Suprapubic skin (tissue), 4 donors: ENCODE measurements at regions not wholly inside any gene's neighbourhood (a gene's known extent, or its start where the extent isn't known, plus 50 kb on each side); places are given as distances from the start of the nearest gene placed in this dataset.
A peak's percentile ranks its signal among the peaks of the same experiment; 100 is the strongest.

Source experiments
- DNase-seq, 2 donors: peaks; one replicate each; pipeline ENCODE4 v3.0.0-alpha.2; 2019; ENCODE audit warnings: low spot score in 2 of 2
- H3K27ac ChIP-seq: fragments of 200-600 bp; sonication (generic); one replicate; pipeline ENCODE4 v1.5.1; 2019
- H3K27me3 ChIP-seq: fragments of 200-600 bp; sonication (generic); one replicate; pipeline ENCODE4 v1.5.1; 2019
- H3K36me3 ChIP-seq: fragments of 200-600 bp; sonication (generic); one replicate; pipeline ENCODE4 v1.5.1; 2019
- H3K4me1 ChIP-seq: fragments of 200-600 bp; sonication (generic); one replicate; pipeline ENCODE4 v1.5.1; 2019
- H3K4me3 ChIP-seq: fragments of 200-600 bp; sonication (generic); one replicate; pipeline ENCODE4 v1.5.1; 2019; ENCODE audit warnings: mild to moderate bottlenecking
- H3K9me3 ChIP-seq: fragments of 200-600 bp; sonication (generic); one replicate; pipeline ENCODE4 v1.5.1; 2019
- EP300 ChIP-seq: sonication (generic); formaldehyde crosslinking; IDR thresholded peaks from one replicate; pipeline ENCODE4 v1.6.1; 2017; ENCODE audit warnings: antibody characterized with exemption
- POLR2A ChIP-seq, 2 donors: fragments of 450-650 bp; IDR thresholded peaks; one replicate each; pipeline ENCODE4 v1.6.1; 2017; ENCODE audit warnings: antibody characterized with exemption in 2 of 2, mild to moderate bottlenecking in 2 of 2, moderate library complexity in 2 of 2
- POLR2AphosphoS5 ChIP-seq, 3 donors: sonication (generic); formaldehyde crosslinking; IDR thresholded peaks; one replicate each; pipeline ENCODE4 v1.6.1; 2017; ENCODE audit warnings: antibody characterized with exemption in 3 of 3
- WGBS: methylation state at CpG from one replicate; pipeline ENCODE4 v1.1.5; 2018; 5-methylcytosine and 5-hydroxymethylcytosine counted together
- TF ChIP-seq, protein P1 (sequence below), 2 donors: fragments of 200-600 bp in 1 of 2; fragments of 450-650 bp in 1 of 2; sonication (generic) in 1 of 2; IDR thresholded peaks; one replicate each; pipeline ENCODE4 v1.5.1; 2016 to 2019; ENCODE audit warnings: antibody characterized with exemption in 2 of 2, mild to moderate bottlenecking in 1 of 2, moderate library complexity in 1 of 2

DNA sequence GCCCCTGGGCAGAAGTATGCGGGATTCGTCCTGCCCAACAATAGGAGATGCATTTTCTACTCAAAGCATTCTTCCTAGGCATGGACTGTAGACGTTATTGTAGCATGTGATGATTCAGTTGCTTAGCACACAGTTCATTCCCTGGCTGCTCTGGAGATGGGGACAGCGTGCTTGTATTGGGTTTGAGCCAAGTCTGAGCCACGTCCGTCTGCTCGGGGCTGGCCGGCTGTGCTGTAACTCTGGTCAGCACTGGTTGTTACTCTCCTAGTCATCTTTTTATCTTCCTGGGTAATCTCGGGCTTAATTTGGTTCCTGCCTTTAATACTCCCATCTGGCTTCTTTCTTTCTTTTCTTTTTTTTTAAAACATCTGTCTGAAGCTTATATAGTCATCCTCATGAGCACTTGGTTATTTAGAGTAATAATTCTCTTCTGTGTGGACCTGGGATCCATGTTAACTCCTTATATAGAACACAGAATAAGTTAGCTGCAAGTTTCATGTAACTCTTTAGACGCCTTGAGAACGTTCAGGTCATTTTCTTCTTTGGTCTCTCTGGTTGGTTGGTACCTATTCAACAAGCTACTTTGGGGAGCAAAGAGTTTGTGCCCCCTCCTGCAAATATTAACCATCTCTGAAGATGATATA, 118.8 kb upstream of the RPS23 start:
- Histone ChIP-seq H3K9me3 (no peaks in the 10 kb centered on the region), H3K4me1 (no peaks in the 10 kb centered on the region), H3K36me3 (no peaks in the 10 kb centered on the region), H3K27me3 (no peaks in the 10 kb centered on the region), H3K4me3 (no peak overlapping the region), H3K27ac (no peak overlapping the region)
- TF ChIP-seq, protein P1, sequence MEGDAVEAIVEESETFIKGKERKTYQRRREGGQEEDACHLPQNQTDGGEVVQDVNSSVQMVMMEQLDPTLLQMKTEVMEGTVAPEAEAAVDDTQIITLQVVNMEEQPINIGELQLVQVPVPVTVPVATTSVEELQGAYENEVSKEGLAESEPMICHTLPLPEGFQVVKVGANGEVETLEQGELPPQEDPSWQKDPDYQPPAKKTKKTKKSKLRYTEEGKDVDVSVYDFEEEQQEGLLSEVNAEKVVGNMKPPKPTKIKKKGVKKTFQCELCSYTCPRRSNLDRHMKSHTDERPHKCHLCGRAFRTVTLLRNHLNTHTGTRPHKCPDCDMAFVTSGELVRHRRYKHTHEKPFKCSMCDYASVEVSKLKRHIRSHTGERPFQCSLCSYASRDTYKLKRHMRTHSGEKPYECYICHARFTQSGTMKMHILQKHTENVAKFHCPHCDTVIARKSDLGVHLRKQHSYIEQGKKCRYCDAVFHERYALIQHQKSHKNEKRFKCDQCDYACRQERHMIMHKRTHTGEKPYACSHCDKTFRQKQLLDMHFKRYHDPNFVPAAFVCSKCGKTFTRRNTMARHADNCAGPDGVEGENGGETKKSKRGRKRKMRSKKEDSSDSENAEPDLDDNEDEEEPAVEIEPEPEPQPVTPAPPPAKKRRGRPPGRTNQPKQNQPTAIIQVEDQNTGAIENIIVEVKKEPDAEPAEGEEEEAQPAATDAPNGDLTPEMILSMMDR (IDR thresholded peaks at IDR 0.05), result no peak
- peak in 1 of 3 donors; percentile 9 for TF ChIP-seq POLR2AphosphoS5 (IDR thresholded peaks at IDR 0.05)
- TF ChIP-seq POLR2A (IDR thresholded peaks at IDR 0.05), result no peak
- WGBS, result 22% methylated on average over 11 of the region's 11 CpGs
- DNase-seq, result peak in 1 of 2 donors; percentile 84

DNA sequence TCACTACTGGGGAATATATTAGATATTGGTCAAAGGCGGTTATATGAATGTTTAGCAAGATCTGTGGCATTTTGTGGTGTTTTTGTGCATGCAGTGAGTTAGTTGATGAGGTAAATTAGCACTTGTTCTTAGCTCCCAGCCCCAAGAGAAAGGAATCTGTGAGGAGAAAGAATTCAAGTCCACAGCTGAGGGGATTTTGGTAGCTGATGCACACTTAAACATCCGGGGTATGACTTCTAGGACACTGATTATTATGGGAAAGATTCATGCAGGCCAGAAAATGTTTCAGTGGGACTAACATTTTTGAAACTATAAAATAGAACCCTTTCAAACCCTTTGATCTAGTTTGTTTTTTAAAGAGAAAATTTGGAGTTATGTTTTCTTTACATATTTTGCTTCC, 118.2 kb upstream of the RPS23 start:
- 70% methylated on average over 2 of the region's 2 CpGs for WGBS

DNA sequence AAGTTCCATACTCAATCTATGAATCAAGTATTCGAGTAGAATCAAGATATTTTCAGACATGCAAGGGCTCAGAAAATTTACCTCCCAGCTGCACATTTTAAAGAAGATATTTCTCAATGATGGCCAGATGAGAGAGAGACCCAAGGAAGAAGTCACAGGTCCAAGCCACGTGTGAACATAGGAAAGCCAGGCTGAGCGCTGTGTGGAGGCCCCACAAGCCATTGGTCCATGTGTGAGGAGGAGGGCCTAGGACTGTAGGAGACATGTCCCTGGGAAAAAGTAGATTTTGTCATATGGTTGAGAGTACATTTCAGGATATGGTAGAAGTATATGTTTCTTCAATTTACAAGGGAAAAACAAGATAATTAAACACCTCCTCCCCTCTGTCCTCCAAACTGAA, 115.8 kb upstream of the RPS23 start:
- DNase-seq, result no peak
- no peak overlapping the region for H3K4me3 ChIP-seq
- TF ChIP-seq, protein P1 (IDR thresholded peaks at IDR 0.05), result no peak
- H3K9me3 ChIP-seq, result no peaks in the 10 kb centered on the region
- WGBS, result 86% methylated on average over 3 of the region's 3 CpGs
- no peaks in the 10 kb centered on the region for H3K27me3 ChIP-seq
- no peak overlapping the region for H3K27ac ChIP-seq
- peaks cover 3% of the 10 kb centered on the region for H3K4me1 ChIP-seq
- no peaks in the 10 kb centered on the region for H3K36me3 ChIP-seq

More for the DNA sequence above, 118.2 kb upstream of the RPS23 start:
- Histone ChIP-seq H3K27me3 (no peaks in the 10 kb centered on the region), H3K4me1 (no peaks in the 10 kb centered on the region), H3K36me3 (no peaks in the 10 kb centered on the region), H3K9me3 (no peaks in the 10 kb centered on the region), H3K27ac (no peak overlapping the region), H3K4me3 (no peak overlapping the region)
- no peak for TF ChIP-seq POLR2AphosphoS5 (IDR thresholded peaks at IDR 0.05)
- no peak for TF ChIP-seq EP300
- no peak for TF ChIP-seq POLR2A (IDR thresholded peaks at IDR 0.05)
- TF ChIP-seq, protein P1 (IDR thresholded peaks at IDR 0.05), result no peak
- no peak for DNase-seq

DNA sequence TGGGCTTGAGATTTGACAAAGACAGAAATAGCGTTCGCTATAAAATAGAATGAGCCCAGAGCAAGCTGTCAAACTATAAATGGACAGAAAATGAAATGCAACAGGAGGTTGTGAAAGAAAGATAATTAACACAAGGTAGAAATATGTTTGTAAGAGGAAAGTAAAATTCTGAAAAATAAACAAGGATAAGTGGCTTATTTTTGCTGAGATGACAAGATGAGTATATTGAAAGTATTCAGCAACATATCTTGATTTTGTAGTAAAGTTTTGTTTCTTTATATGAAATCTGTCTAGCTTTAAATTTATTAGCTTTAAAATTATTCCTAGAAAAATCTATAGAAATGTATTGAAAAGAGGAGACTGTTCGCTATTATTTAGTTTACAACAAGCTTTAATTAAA, 111.9 kb upstream of the RPS23 start:
- H3K4me3 ChIP-seq, result no peak overlapping the region
- H3K27ac ChIP-seq, result no peak overlapping the region
- TF ChIP-seq, protein P1 (IDR thresholded peaks at IDR 0.05), result no peak
- TF ChIP-seq POLR2AphosphoS5 (IDR thresholded peaks at IDR 0.05), result no peak
- TF ChIP-seq EP300, result no peak
- TF ChIP-seq POLR2A (IDR thresholded peaks at IDR 0.05), result no peak
- no peaks in the 10 kb centered on the region for H3K9me3 ChIP-seq
- DNase-seq, result no peak
- no peaks in the 10 kb centered on the region for H3K36me3 ChIP-seq
- 92% methylated on average over 3 of the region's 3 CpGs for WGBS
- peaks cover 3% of the 10 kb centered on the region for H3K4me1 ChIP-seq
- H3K27me3 ChIP-seq, result no peaks in the 10 kb centered on the region

DNA sequence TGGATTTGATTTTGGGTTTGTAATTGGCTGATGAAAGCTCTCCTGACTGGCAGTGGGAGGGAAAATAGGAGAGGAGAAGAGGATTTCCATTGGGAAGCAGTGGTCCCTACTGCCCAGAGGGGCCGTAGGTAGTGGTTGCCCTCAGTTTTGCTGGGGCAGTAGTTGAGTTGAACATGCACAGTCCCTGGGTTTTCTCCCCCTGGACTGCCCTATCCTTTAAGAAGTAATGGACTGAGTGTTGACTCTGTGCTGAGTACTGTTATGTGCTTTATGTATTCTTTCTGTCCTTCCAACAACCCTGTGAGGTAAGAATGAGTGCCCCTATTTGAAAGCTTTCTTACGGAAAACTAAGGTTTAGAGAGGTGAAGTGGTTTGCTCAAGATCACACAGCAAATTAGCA, 111.2 kb upstream of the RPS23 start:
- H3K27me3 ChIP-seq, result no peaks in the 10 kb centered on the region
- DNase-seq, result no peak
- WGBS, result 89% methylated on average over 2 of the region's 2 CpGs
- no peak overlapping the region for H3K4me3 ChIP-seq
- no peak for TF ChIP-seq POLR2A (IDR thresholded peaks at IDR 0.05)
- TF ChIP-seq POLR2AphosphoS5 (IDR thresholded peaks at IDR 0.05), result no peak
- TF ChIP-seq EP300, result no peak
- TF ChIP-seq, protein P1 (IDR thresholded peaks at IDR 0.05), result no peak
- no peaks in the 10 kb centered on the region for H3K36me3 ChIP-seq
- peak overlapping the region; percentile 44 for H3K27ac ChIP-seq
- peaks cover 3% of the 10 kb centered on the region for H3K4me1 ChIP-seq
- H3K9me3 ChIP-seq, result no peaks in the 10 kb centered on the region
